ENCODE measurements at regions not wholly inside any gene's neighbourhood (a gene's known extent, or its start where the extent isn't known, plus 50 kb on each side); places are given as distances from the start of the nearest gene placed in this dataset.

DNA sequence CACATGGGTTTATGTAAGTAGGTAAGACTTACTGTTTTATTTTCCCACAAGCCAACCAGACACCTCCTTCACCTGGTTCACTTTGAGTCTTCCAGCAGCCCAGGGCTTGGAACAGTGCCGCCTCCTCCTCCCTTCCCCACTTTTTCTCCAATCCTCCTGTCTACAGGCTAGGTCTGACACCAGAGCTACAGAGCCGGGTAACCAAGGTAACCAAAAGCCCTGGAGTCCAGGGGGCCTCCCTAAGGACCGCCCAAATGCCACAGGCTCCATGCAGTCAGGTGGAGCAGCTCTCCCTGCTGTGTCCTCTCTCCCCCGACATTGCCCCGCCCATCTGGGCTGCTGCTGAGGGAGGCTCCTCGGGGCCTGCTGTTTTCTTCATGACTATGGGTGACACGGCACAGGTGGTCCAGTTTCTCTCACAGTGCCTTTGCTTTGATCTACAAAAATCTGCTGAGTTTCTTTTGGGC lies 138.0 kb upstream of the EFNA5 start:
- ATAC-seq = no peak
- H3K4me1 Mint-ChIP-seq = no peaks in the 10 kb centered on the region

DNA sequence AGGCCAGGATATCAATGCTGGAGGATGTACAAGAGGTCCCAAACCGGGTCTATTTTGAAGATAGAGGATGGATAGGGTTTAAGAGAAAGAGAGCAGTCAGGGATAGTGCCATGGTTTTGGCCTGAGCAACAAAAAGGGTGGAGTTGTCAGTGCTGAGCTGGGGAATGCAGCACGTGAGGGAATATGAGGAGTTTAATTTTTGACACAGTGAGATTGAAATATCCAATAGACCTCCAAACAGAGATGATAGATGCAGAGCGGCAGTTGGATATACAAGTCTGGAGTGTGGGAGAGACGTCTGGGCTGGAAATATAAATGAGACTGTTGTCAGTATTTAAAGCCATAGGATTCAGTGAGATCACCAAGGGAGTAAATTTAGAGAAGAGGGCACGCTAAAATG lies 136.7 kb upstream of the EFNA5 start:
- DNase-seq (ENCODE audit: low spot score in 2 of 2) (no peak), ATAC-seq (no peak)
- no peaks in the 10 kb centered on the region for H3K9me3 Mint-ChIP-seq
- H3K27ac Mint-ChIP-seq = no peak overlapping the region
- no peaks in the 10 kb centered on the region for H3K36me3 Mint-ChIP-seq
- H3K4me3 Mint-ChIP-seq = no peak overlapping the region
- no peaks in the 10 kb centered on the region for H3K4me1 Mint-ChIP-seq

More for the DNA sequence above, 138.0 kb upstream of the EFNA5 start:
- no peak overlapping the region for H3K4me3 Mint-ChIP-seq
- H3K9me3 Mint-ChIP-seq = no peaks in the 10 kb centered on the region
- no peaks in the 10 kb centered on the region for H3K36me3 Mint-ChIP-seq
- no peak for DNase-seq (ENCODE audit: low spot score in 2 of 2)
- no peak overlapping the region for H3K27ac Mint-ChIP-seq

- no peak for DNase-seq (ENCODE audit: low spot score in 2 of 2)
- Mint-ChIP-seq H3K4me1 (no peaks in the 10 kb centered on the region), H3K36me3 (no peaks in the 10 kb centered on the region), H3K4me3 (no peak overlapping the region), H3K27ac (no peak overlapping the region), H3K9me3 (no peaks in the 10 kb centered on the region)
- ATAC-seq = no peak
Observed at GRCh38 chr5:107806705-107807104, 136.0 kb upstream of the EFNA5 start.

- no peak overlapping the region for H3K4me3 Mint-ChIP-seq
- DNase-seq (ENCODE audit: low spot score in 2 of 2) = no peak
- no peaks in the 10 kb centered on the region for H3K9me3 Mint-ChIP-seq
- no peaks in the 10 kb centered on the region for H3K36me3 Mint-ChIP-seq
- H3K4me1 Mint-ChIP-seq = no peaks in the 10 kb centered on the region
- H3K27ac Mint-ChIP-seq = no peak overlapping the region
- no peak for ATAC-seq
Observed at GRCh38 chr5:107806271-107806670, 135.5 kb upstream of the EFNA5 start.

DNA sequence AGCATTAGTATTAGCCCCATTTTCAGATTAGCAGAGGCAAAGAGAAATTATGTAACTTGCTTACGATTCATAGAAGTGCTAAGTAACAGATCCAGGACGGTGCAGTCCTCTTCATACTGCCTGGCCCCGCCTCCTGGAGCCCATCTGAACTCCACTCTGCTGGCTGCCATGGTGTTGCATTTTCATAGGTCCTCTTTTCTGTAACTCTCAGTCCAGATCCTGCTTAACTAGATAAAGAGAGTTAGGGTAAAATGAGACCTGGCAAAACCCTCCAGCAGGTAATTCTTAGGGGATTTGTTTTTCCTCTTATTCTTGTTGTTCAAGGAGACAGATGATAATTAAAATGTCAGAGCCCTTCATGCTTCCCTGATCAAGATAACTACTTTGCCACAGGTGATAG lies 135.1 kb upstream of the EFNA5 start:
- DNase-seq (ENCODE audit: low spot score in 2 of 2) (no peak), ATAC-seq (no peak)
- Mint-ChIP-seq H3K4me3 (no peak overlapping the region), H3K4me1 (no peaks in the 10 kb centered on the region), H3K36me3 (no peaks in the 10 kb centered on the region), H3K9me3 (no peaks in the 10 kb centered on the region), H3K27ac (no peak overlapping the region)

- Mint-ChIP-seq H3K4me1 (no peaks in the 10 kb centered on the region), H3K9me3 (no peaks in the 10 kb centered on the region), H3K36me3 (no peaks in the 10 kb centered on the region), H3K27ac (no peak overlapping the region), H3K4me3 (no peak overlapping the region)
- ATAC-seq (no peak), DNase-seq (ENCODE audit: low spot score in 2 of 2) (no peak)
Observed at GRCh38 chr5:107805166-107805565, 134.4 kb upstream of the EFNA5 start.

GRCh38 chr5:107803728-107804127 lies 133.0 kb upstream of the EFNA5 start:
- DNase-seq (ENCODE audit: low spot score in 2 of 2) (no peak), ATAC-seq (no peak)
- Mint-ChIP-seq H3K27ac (no peak overlapping the region), H3K4me3 (no peak overlapping the region), H3K36me3 (no peaks in the 10 kb centered on the region), H3K4me1 (no peaks in the 10 kb centered on the region), H3K9me3 (no peaks in the 10 kb centered on the region)

DNA sequence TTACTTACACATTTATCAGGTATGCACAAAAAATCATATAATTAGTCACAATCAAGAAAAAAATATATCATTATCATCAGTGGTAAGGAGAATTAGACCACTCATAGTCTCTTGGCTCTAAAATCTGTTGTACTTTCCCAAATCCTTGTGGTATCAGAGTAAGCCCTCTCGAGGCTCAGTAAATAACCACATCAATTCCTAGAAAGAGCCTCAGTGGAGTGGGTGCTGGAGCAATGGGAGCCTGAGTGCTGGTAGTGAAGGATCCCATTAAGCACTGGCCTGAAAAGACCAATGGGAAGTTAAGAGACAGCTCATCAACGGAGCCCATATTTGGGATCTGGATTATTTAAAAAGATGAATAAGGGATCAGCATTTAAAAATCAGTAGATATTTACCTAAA lies 130.3 kb upstream of the EFNA5 start:
- ATAC-seq = no peak
- Mint-ChIP-seq H3K36me3 (no peaks in the 10 kb centered on the region), H3K27ac (no peak overlapping the region), H3K9me3 (no peaks in the 10 kb centered on the region), H3K4me3 (no peak overlapping the region), H3K4me1 (no peaks in the 10 kb centered on the region)
- DNase-seq (ENCODE audit: low spot score in 2 of 2) = no peak

- Mint-ChIP-seq H3K4me3 (no peak overlapping the region), H3K36me3 (no peaks in the 10 kb centered on the region), H3K9me3 (peaks cover 3% of the 10 kb centered on the region), H3K4me1 (no peaks in the 10 kb centered on the region), H3K27ac (no peak overlapping the region)
- no peak for DNase-seq (ENCODE audit: low spot score in 2 of 2)
- no peak for ATAC-seq
Observed at GRCh38 chr5:107799306-107799705, 128.6 kb upstream of the EFNA5 start.

DNA sequence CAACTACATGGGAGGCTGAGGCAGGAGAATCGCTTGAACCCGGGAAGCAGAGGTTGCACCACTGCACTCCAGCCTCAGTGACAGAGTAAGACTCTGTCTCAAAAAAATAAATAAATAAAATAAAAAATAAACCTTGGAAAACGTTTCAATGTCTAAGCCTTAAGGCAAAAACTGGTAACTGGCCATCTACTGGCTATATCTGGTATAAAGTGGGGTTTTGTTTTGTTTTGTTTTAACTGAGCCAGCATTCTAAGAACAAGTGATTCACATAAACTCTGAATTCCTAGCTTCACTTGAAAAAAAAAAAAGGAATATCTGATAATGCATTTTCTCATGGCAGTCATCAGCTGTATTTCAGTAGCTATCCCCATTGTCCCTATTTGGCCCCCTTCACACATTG lies 126.1 kb upstream of the EFNA5 start:
- no peak overlapping the region for H3K4me3 Mint-ChIP-seq
- no peaks in the 10 kb centered on the region for H3K4me1 Mint-ChIP-seq
- ATAC-seq (no peak), DNase-seq (ENCODE audit: low spot score in 2 of 2) (no peak)
- no peaks in the 10 kb centered on the region for H3K36me3 Mint-ChIP-seq
- no peak overlapping the region for H3K27ac Mint-ChIP-seq
- H3K9me3 Mint-ChIP-seq = peaks cover 3% of the 10 kb centered on the region

GRCh38 chr5:107794741-107795140 lies 124.0 kb upstream of the EFNA5 start:
- H3K4me3 Mint-ChIP-seq = no peak overlapping the region
- H3K9me3 Mint-ChIP-seq = peaks cover 3% of the 10 kb centered on the region
- no peak for DNase-seq (ENCODE audit: low spot score in 2 of 2)
- no peak overlapping the region for H3K27ac Mint-ChIP-seq
- ATAC-seq = no peak
- no peaks in the 10 kb centered on the region for H3K36me3 Mint-ChIP-seq
- H3K4me1 Mint-ChIP-seq = no peaks in the 10 kb centered on the region

DNA sequence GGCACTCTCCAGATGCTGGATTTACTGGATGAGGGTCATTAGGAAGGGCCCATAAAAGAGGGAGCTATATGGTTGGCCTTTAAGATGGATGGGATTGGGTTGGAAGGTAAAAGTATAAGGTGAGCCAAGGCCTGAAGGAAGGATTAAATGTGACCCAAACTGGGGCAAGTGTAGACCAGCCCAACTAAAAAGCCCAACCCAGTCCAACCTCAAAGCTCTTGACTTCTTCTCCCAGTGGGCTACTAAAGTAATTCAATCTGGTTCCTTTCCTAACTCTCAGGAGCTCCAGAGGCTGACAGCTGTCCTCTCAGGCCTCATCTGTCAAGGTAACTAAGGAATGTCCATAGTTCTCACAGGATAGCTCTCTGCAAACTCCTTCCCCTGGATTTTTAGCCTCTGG lies 122.2 kb upstream of the EFNA5 start:
- no peak for ATAC-seq

DNA sequence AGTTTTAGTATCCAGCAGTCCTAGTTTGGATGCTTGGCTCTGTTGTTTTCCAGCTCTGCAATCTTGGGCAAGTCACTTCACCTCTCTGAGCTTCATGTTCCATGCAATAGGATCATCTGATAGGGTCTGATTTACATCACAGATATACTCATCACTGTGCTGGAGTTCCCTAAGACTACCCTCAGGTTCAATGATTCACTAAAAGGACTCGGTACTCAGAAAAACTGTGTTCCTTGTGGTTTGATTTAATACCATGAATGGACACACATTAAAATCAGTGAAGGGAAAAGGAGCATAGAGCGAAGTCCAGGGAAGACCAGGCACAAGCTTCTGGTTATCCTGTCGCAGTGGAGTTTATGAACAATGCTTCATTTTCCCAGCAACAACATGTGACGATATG lies 119.9 kb upstream of the EFNA5 start:
- H3K27ac Mint-ChIP-seq = no peak overlapping the region
- H3K9me3 Mint-ChIP-seq = peaks cover 3% of the 10 kb centered on the region
- ATAC-seq (no peak), DNase-seq (ENCODE audit: low spot score in 2 of 2) (no peak)
- H3K4me3 Mint-ChIP-seq = no peak overlapping the region
- H3K36me3 Mint-ChIP-seq = no peaks in the 10 kb centered on the region
- H3K4me1 Mint-ChIP-seq = no peaks in the 10 kb centered on the region

More for the DNA sequence above, 122.2 kb upstream of the EFNA5 start:
- Mint-ChIP-seq H3K4me1 (no peaks in the 10 kb centered on the region), H3K36me3 (no peaks in the 10 kb centered on the region), H3K27ac (no peak overlapping the region), H3K4me3 (no peak overlapping the region), H3K9me3 (peaks cover 3% of the 10 kb centered on the region)
- no peak for DNase-seq (ENCODE audit: low spot score in 2 of 2)

DNA sequence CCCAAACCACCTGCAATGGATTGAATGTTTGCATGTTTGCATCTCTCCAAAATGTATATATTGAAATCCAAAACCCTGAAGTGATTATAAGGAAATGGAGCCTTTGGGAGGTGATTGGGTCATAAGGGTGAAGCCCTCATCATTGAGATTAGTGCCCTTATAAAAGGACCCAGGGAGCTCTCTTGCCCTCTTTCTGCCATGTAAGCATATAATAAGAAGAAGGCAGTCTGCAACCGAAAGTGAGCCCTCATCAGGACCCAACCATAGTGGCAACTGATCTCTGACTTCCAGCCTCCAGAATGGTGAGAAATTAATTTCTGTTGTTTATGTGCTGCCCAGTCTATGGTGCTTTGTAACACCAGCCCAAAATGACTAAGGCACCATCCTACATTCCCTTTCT lies 115.7 kb upstream of the EFNA5 start:
- no peak for ATAC-seq
- H3K27ac Mint-ChIP-seq = no peak overlapping the region

DNA sequence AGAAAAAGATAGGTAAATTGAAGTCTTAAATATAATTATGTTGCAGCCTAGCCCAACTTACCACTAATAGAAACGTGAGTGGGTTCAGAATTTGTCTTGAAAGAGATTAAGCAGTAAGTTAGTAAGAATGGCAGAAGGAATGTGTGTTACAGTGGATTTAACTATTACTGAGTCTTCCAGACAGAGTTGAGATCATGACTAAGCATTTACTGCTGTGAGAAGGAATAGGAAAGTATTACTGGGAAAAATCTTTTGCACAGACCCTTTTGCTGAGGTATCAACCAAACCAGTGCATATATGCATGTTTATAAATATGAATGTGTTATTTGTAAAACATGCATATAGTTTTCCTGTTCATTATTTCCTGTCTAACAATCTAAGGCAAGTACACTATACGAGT lies 112.8 kb upstream of the EFNA5 start:
- Mint-ChIP-seq H3K36me3 (no peaks in the 10 kb centered on the region), H3K9me3 (peaks cover 5% of the 10 kb centered on the region), H3K27ac (no peak overlapping the region), H3K4me3 (no peak overlapping the region), H3K4me1 (no peaks in the 10 kb centered on the region)
- no peak for ATAC-seq
- no peak for DNase-seq (ENCODE audit: low spot score in 2 of 2)

More for the DNA sequence above, 115.7 kb upstream of the EFNA5 start:
- H3K4me3 Mint-ChIP-seq = no peak overlapping the region
- peaks cover 5% of the 10 kb centered on the region for H3K9me3 Mint-ChIP-seq
- DNase-seq (ENCODE audit: low spot score in 2 of 2) = no peak
- H3K4me1 Mint-ChIP-seq = no peaks in the 10 kb centered on the region
- no peaks in the 10 kb centered on the region for H3K36me3 Mint-ChIP-seq

DNA sequence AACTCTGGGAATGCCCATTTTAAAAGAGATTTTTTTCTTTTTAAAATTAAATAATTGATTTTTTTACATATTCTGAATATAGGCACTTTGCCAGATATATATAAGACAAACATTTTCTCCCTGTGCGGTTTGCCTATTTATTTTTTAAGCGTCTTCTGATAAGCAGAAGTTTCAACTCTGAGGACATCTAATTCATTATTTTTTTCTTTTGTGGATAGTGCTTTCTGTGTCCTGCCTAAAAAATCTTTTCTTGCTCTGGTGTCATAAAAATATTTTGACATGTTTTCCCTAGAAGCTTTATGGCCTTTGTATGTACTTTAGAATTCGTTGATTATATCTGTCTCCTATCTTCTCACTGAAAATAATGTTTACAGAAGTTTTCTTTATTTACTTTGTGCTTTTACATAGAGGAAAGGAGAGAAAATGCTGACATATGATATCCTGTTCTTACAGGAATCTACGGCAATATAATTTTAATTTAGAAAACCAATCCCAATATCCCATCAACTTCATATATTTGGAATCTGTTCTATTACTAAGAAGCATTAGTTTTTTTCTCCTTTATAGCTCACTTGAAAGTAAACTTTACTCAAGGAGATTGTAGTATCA lies 111.9 kb upstream of the EFNA5 start:
- Mint-ChIP-seq H3K4me1 (no peaks in the 10 kb centered on the region), H3K27ac (no peak overlapping the region), H3K9me3 (peaks cover 5% of the 10 kb centered on the region), H3K36me3 (no peaks in the 10 kb centered on the region), H3K4me3 (no peak overlapping the region)
- DNase-seq (ENCODE audit: low spot score in 2 of 2) = no peak
- no peak for ATAC-seq

DNA sequence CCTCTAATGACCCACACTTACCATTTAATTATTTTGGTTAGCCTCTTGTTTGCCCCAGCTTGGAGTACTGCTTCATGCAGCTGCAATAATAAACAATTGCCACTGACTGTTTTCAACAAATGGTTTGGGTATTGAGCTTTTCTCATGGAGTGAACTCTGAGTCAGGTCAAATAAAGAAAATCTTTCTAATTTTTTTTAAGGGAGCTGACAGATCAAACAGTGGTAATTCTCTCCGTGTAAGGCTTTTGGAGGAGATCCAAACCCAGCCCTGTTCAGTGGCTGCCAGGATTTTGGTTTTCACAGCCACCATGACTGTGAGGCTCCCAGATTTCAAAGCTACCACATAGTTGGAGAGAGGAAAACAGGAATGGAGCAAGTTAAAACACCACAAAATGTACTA lies 110.7 kb upstream of the EFNA5 start:
- no peak for DNase-seq (ENCODE audit: low spot score in 2 of 2)
- no peak for ATAC-seq
- Mint-ChIP-seq H3K4me1 (no peaks in the 10 kb centered on the region), H3K36me3 (no peaks in the 10 kb centered on the region), H3K9me3 (peaks cover 5% of the 10 kb centered on the region), H3K4me3 (no peak overlapping the region), H3K27ac (no peak overlapping the region)
